ENCODE measurements at regions not wholly inside any gene's neighbourhood (a gene's known extent, or its start where the extent isn't known, plus 50 kb on each side); places are given as distances from the start of the nearest gene placed in this dataset.
A peak's percentile ranks its signal among the peaks of the same experiment; 100 is the strongest.

GRCh38 chr6:99736302-99736701 is 129.7 kb downstream of the PRDM13 start:
- no peak for TF ChIP-seq CTCF (IDR thresholded peaks at IDR 0.05; ENCODE audit: insufficient read depth, low read length)
- no peak overlapping the region for H3K4me3 ChIP-seq (ENCODE audit: low read depth, low read length)
- no peak for DNase-seq (ENCODE audit: low read depth)

GRCh38 chr6:99739526-99739925 is 132.9 kb downstream of the PRDM13 start:
- no peak for TF ChIP-seq CTCF (IDR thresholded peaks at IDR 0.05; ENCODE audit: insufficient read depth, low read length)
- DNase-seq (ENCODE audit: low read depth), result no peak

GRCh38 chr6:99741092-99741491 is 134.5 kb downstream of the PRDM13 start:
- no peak for DNase-seq (ENCODE audit: low read depth)
- TF ChIP-seq CTCF (IDR thresholded peaks at IDR 0.05; ENCODE audit: insufficient read depth, low read length), result no peak
- H3K4me3 ChIP-seq (ENCODE audit: low read depth, low read length), result no peak overlapping the region

More at GRCh38 chr6:99739526-99739925, 132.9 kb downstream of the PRDM13 start:
- no peak overlapping the region for H3K4me3 ChIP-seq (ENCODE audit: low read depth, low read length)

- TF ChIP-seq CTCF (IDR thresholded peaks at IDR 0.05; ENCODE audit: insufficient read depth, low read length), result no peak
- H3K4me3 ChIP-seq (ENCODE audit: low read depth, low read length), result no peak overlapping the region
Measured at GRCh38 chr6:99743647-99744046, 137.0 kb downstream of the PRDM13 start.

GRCh38 chr6:99745651-99746050 is 139.0 kb downstream of the PRDM13 start:
- no peak overlapping the region for H3K4me3 ChIP-seq (ENCODE audit: low read depth, low read length)
- TF ChIP-seq CTCF (IDR thresholded peaks at IDR 0.05; ENCODE audit: insufficient read depth, low read length), result no peak
- peak; percentile 7 for DNase-seq (ENCODE audit: low read depth)

More at GRCh38 chr6:99743647-99744046, 137.0 kb downstream of the PRDM13 start:
- no peak for DNase-seq (ENCODE audit: low read depth)

- TF ChIP-seq CTCF (IDR thresholded peaks at IDR 0.05; ENCODE audit: insufficient read depth, low read length), result peak; percentile 86
- peak; percentile 85 for DNase-seq (ENCODE audit: low read depth)
- H3K4me3 ChIP-seq (ENCODE audit: low read depth, low read length), result no peak overlapping the region
Measured at GRCh38 chr6:99746261-99746895, 139.7 kb downstream of the PRDM13 start.

- H3K4me3 ChIP-seq (ENCODE audit: low read depth, low read length), result no peak overlapping the region
- TF ChIP-seq CTCF (IDR thresholded peaks at IDR 0.05; ENCODE audit: insufficient read depth, low read length), result no peak
- DNase-seq (ENCODE audit: low read depth), result no peak
Measured at GRCh38 chr6:99761711-99762110, 155.1 kb downstream of the PRDM13 start.
